ENCODE measurements at regions not wholly inside any gene's neighbourhood (a gene's known extent, or its start where the extent isn't known, plus 50 kb on each side); places are given as distances from the start of the nearest gene placed in this dataset.

DNA sequence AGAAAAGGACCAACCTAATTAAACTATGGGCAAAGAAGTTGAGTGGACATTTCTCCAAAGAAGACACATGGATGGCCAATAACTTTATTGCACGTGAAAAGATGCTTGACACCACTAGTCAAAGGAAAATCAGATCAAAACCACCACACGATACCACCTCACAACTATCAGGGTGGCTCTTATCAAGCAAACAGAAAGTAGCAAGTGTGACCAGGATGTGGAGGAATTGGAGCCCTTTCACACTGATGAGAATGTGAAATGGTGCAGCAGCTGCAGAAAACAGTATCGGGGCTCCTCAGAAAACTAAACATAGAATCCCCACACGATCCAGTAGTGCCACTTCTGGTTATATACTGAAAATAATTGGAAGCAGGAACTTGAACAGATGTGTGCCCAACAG is 72.2 kb upstream of the ALKAL2 start:
- TF ChIP-seq POLR2AphosphoS5 (IDR thresholded peaks at IDR 0.05; ENCODE audit: low read depth, low read length) = no peak
- TF ChIP-seq POLR2A (IDR thresholded peaks at IDR 0.05; ENCODE audit: low read depth, low read length) = no peak
- no peak for TF ChIP-seq PAX5 (IDR thresholded peaks at IDR 0.05; ENCODE audit: insufficient read depth, low read length, severe bottlenecking)
- TF ChIP-seq POU2F2 (IDR thresholded peaks at IDR 0.05; ENCODE audit: low read depth, low read length) = no peak
- no peak for TF ChIP-seq TAF1 (IDR thresholded peaks at IDR 0.05; ENCODE audit: low read depth, low read length)

All from GM12891 (cell line).